ENCODE measurements at regions not wholly inside any gene's neighbourhood (a gene's known extent, or its start where the extent isn't known, plus 50 kb on each side); places are given as distances from the start of the nearest gene placed in this dataset.

- TF ChIP-seq CTCF (IDR thresholded peaks at IDR 0.05; ENCODE audit: low read depth, low read length): peak; percentile 12
- DNase-seq (ENCODE audit: extremely low read depth, low read depth): no peak
Observed at GRCh38 chr10:128859738-128860386, 607.2 kb upstream of the MGMT start.

- TF ChIP-seq CTCF (IDR thresholded peaks at IDR 0.05; ENCODE audit: low read depth, low read length): no peak
- DNase-seq (ENCODE audit: extremely low read depth, low read depth): no peak
Observed at GRCh38 chr10:128860574-128860973, 606.5 kb upstream of the MGMT start.

GRCh38 chr10:128861018-128861901 is 605.8 kb upstream of the MGMT start:
- no peak for DNase-seq (ENCODE audit: extremely low read depth, low read depth)
- no peak for TF ChIP-seq CTCF (IDR thresholded peaks at IDR 0.05; ENCODE audit: low read depth, low read length)

- DNase-seq (ENCODE audit: extremely low read depth, low read depth): no peak
- TF ChIP-seq CTCF (IDR thresholded peaks at IDR 0.05; ENCODE audit: low read depth, low read length): no peak
Observed at GRCh38 chr10:128863411-128863810, 603.6 kb upstream of the MGMT start.

GRCh38 chr10:128863823-128864405 is 603.1 kb upstream of the MGMT start:
- TF ChIP-seq CTCF (IDR thresholded peaks at IDR 0.05; ENCODE audit: low read depth, low read length): no peak

GRCh38 chr10:128864554-128865295 is 602.3 kb upstream of the MGMT start:
- no peak for TF ChIP-seq CTCF (IDR thresholded peaks at IDR 0.05; ENCODE audit: low read depth, low read length)
- DNase-seq (ENCODE audit: extremely low read depth, low read depth): no peak

More at GRCh38 chr10:128863823-128864405, 603.1 kb upstream of the MGMT start:
- DNase-seq (ENCODE audit: extremely low read depth, low read depth): no peak
